ENCODE measurements at regions not wholly inside any gene's neighbourhood (a gene's known extent, or its start where the extent isn't known, plus 50 kb on each side); places are given as distances from the start of the nearest gene placed in this dataset.
"Not testable (repeated sequence)": the region's sequence is repeated elsewhere in the genome, so short reads cannot be mapped to it uniquely, and the experiment has no call there.

- DNase-seq = not testable (repeated sequence)
These were observed 64.9 kb upstream of the CTSV start for GRCh38 chr9:97103613-97104383.

GRCh38 chr9:97099540-97099939 is 60.6 kb upstream of the CTSV start:
- not testable (repeated sequence) for DNase-seq

GRCh38 chr9:97096793-97097192 is 57.9 kb upstream of the CTSV start:
- no peak for DNase-seq

- DNase-seq = not testable (repeated sequence)
These were observed 50.4 kb upstream of the CTSV start for GRCh38 chr9:97089361-97089760.
